ENCODE measurements at regions not wholly inside any gene's neighbourhood (a gene's known extent, or its start where the extent isn't known, plus 50 kb on each side); places are given as distances from the start of the nearest gene placed in this dataset.

GRCh38 chr19:34023381-34023780 is 148.9 kb upstream of the LSM14A start:
- CTCF ChIA-PET, result interaction anchor here (1.5 kb wide), 1 partner anchor 18 kb away, joined by 4 read pairs; no protein-coding TSS in a partner anchor
- H3K9me3 Mint-ChIP-seq, result peaks cover 42% of the 10 kb centered on the region

GRCh38 chr19:34033880-34034279 is 138.4 kb upstream of the LSM14A start:
- ChIA-PET POLR2A (no interaction called here), CTCF (interaction anchor here (1.2 to 2.1 kb wide), 3 partner anchors 8 to 256 kb away, joined by 3 to 15 read pairs (median 4); no protein-coding TSS in a partner anchor)
- Mint-ChIP-seq H3K36me3 (no peaks in the 10 kb centered on the region), H3K27ac (no peak overlapping the region), H3K4me1 (peaks cover 6% of the 10 kb centered on the region; the same call in 1 of the 2 replicates), H3K27me3 (ENCODE audit: low read depth) (no peaks in the 10 kb centered on the region), H3K4me3 (no peak overlapping the region), H3K9me3 (peaks cover 6% of the 10 kb centered on the region)
- no peak for ATAC-seq
- DNase-seq (ENCODE audit: low spot score), result no peak
- no peak for TF ChIP-seq STAT6 (CRISPR knock-in tag; conservative IDR thresholded peaks at IDR 0.05; ENCODE audit: low read depth)

More at GRCh38 chr19:34023381-34023780, 148.9 kb upstream of the LSM14A start:
- Mint-ChIP-seq H3K36me3 (peaks cover 22% of the 10 kb centered on the region), H3K4me1 (no peaks in the 10 kb centered on the region), H3K27me3 (ENCODE audit: low read depth) (peaks cover 10% of the 10 kb centered on the region), H3K4me3 (no peak overlapping the region), H3K27ac (no peak overlapping the region)
- POLR2A ChIA-PET, result no interaction called here
- ATAC-seq, result no peak
- no peak for TF ChIP-seq NFE2L1 (CRISPR knock-in tag; IDR thresholded peaks at IDR 0.05)
- TF ChIP-seq JUN (CRISPR knock-in tag; IDR thresholded peaks at IDR 0.05), result no peak
- no peak for TF ChIP-seq ZNF138 (CRISPR knock-in tag; conservative IDR thresholded peaks at IDR 0.05)
- no peak for TF ChIP-seq FOXK1 (CRISPR knock-in tag; IDR thresholded peaks at IDR 0.05)
- no peak for TF ChIP-seq PRRX2 (CRISPR knock-in tag; IDR thresholded peaks at IDR 0.05)
- TF ChIP-seq ZNF317 (CRISPR knock-in tag; IDR thresholded peaks at IDR 0.05; ENCODE audit: borderline replicate concordance, low read depth), result no peak
- no peak for TF ChIP-seq RORB (CRISPR knock-in tag; IDR thresholded peaks at IDR 0.05)
- DNase-seq (ENCODE audit: low spot score), result no peak

- no peak for ATAC-seq
- Mint-ChIP-seq H3K36me3 (no peaks in the 10 kb centered on the region), H3K4me3 (no peak overlapping the region), H3K4me1 (peaks cover 6% of the 10 kb centered on the region; the same call in 1 of the 2 replicates), H3K9me3 (peaks cover 6% of the 10 kb centered on the region), H3K27me3 (ENCODE audit: low read depth) (no peaks in the 10 kb centered on the region), H3K27ac (no peak overlapping the region)
- no peak for TF ChIP-seq CREB1 (CRISPR knock-in tag; IDR thresholded peaks at IDR 0.05)
- no peak for TF ChIP-seq USF2 (CRISPR knock-in tag; IDR thresholded peaks at IDR 0.05)
- TF ChIP-seq ZNF219 (CRISPR knock-in tag; IDR thresholded peaks at IDR 0.05; ENCODE audit: borderline replicate concordance), result no peak
- TF ChIP-seq FOXJ3 (CRISPR knock-in tag; IDR thresholded peaks at IDR 0.05; ENCODE audit: borderline replicate concordance), result no peak
- ChIA-PET CTCF (no interaction called here), POLR2A (no interaction called here)
- no peak for DNase-seq (ENCODE audit: low spot score)
Measured at GRCh38 chr19:34034318-34034846, 137.9 kb upstream of the LSM14A start.

GRCh38 chr19:34041925-34042521 is 130.3 kb upstream of the LSM14A start:
- Mint-ChIP-seq H3K9me3 (peaks cover 17% of the 10 kb centered on the region), H3K4me1 (no peaks in the 10 kb centered on the region), H3K27ac (no peak overlapping the region), H3K4me3 (no peak overlapping the region), H3K27me3 (ENCODE audit: low read depth) (no peaks in the 10 kb centered on the region; the same call in 1 of the 2 replicates), H3K36me3 (no peaks in the 10 kb centered on the region)
- POLR2A ChIA-PET, result no interaction called here
- CTCF ChIA-PET, result interaction anchor here (0.5 to 4.3 kb wide), 54 partner anchors 8 to 855 kb away, joined by 3 to 75 read pairs (median 4); partner anchors contain the start of genes SCGB2B2 and ZNF302
- peak; percentile 91 for DNase-seq (ENCODE audit: low spot score)
- ATAC-seq, result peak; percentile 72
- TF ChIP-seq E2F4 (CRISPR knock-in tag; IDR thresholded peaks at IDR 0.05; ENCODE audit: borderline replicate concordance, low read depth) (no peak), ATF1 (CRISPR knock-in tag; IDR thresholded peaks at IDR 0.05) (no peak), CTCF (IDR thresholded peaks at IDR 0.05) (peak; percentile 93), CBFB (CRISPR knock-in tag; IDR thresholded peaks at IDR 0.05; ENCODE audit: low read depth) (no peak), RELA (CRISPR knock-in tag; IDR thresholded peaks at IDR 0.05; ENCODE audit: borderline replicate concordance) (no peak), STAT6 (CRISPR knock-in tag; conservative IDR thresholded peaks at IDR 0.05; ENCODE audit: low read depth) (no peak)
